Karpas-422 (cell line): ENCODE measurements at regions not wholly inside any gene's neighbourhood (a gene's known extent, or its start where the extent isn't known, plus 50 kb on each side); places are given as distances from the start of the nearest gene placed in this dataset.

ENCODE experiments used
- DNase-seq: peaks from one replicate; pipeline ENCODE4 v3.0.0-alpha.2; 2015
- H2AFZ ChIP-seq: fragments of 200-600 bp; sonication (generic); 2 replicates; pipeline ENCODE4 v1.6.1; 2014; ENCODE audit warnings: antibody characterized with exemption, low read length, mixed read lengths
- H3K27ac ChIP-seq: fragments of 200-600 bp; sonication (generic); 2 replicates; pipeline ENCODE4 v1.5.1; 2014; ENCODE audit warnings: mild to moderate bottlenecking, low read length, moderate library complexity
- H3K27me3 ChIP-seq: fragments of 200-600 bp; sonication (generic); 2 replicates; pipeline ENCODE4 v1.6.1; 2014; ENCODE audit warnings: low read length, mixed read lengths
- H3K36me3 ChIP-seq: fragments of 200-600 bp; sonication (generic); 2 replicates; pipeline ENCODE4 v1.6.1; 2014; ENCODE audit warnings: low read length, mixed read lengths; ENCODE audit not compliant: insufficient read depth
- H3K4me1 ChIP-seq: fragments of 200-600 bp; sonication (generic); 2 replicates; pipeline ENCODE4 v1.6.1; 2014; ENCODE audit warnings: mild to moderate bottlenecking, low read length, mixed read lengths
- H3K4me2 ChIP-seq: fragments of 200-600 bp; sonication (generic); 2 replicates; pipeline ENCODE4 v1.6.1; 2014; ENCODE audit warnings: low read length, low read depth, mild to moderate bottlenecking; ENCODE audit not compliant: poor library complexity, severe bottlenecking
- H3K4me3 ChIP-seq: fragments of 200-600 bp; sonication (generic); 2 replicates; pipeline ENCODE4 v1.5.1; 2014; ENCODE audit warnings: mild to moderate bottlenecking, antibody characterized with exemption, low read length, mixed read lengths
- H3K79me2 ChIP-seq: fragments of 200-600 bp; sonication (generic); 2 replicates; pipeline ENCODE4 v1.6.1; 2014; ENCODE audit warnings: mild to moderate bottlenecking, low read length, mixed read lengths
- H3K9ac ChIP-seq: fragments of 200-600 bp; sonication (generic); 2 replicates; pipeline ENCODE4 v1.6.0; 2014; ENCODE audit warnings: low read length
- H3K9me2 ChIP-seq: fragments of 200-600 bp; sonication (generic), shearing (Covaris generic); replicated peaks from 2 replicates; pipeline ENCODE4 v1.6.0; 2014; ENCODE audit warnings: mild to moderate bottlenecking, low read length, moderate library complexity; ENCODE audit not compliant: insufficient read depth
- H3K9me3 ChIP-seq: fragments of 300-700, 200-600 bp; sonication (generic); 2 replicates; pipeline ENCODE4 v1.6.1; 2014; ENCODE audit warnings: low read length, mixed read lengths
- H4K20me1 ChIP-seq: fragments of 200-600 bp; sonication (generic); 2 replicates; pipeline ENCODE4 v1.6.1; 2014; ENCODE audit warnings: mild to moderate bottlenecking, antibody characterized with exemption, low read length, low read depth; ENCODE audit not compliant: insufficient read depth

DNA sequence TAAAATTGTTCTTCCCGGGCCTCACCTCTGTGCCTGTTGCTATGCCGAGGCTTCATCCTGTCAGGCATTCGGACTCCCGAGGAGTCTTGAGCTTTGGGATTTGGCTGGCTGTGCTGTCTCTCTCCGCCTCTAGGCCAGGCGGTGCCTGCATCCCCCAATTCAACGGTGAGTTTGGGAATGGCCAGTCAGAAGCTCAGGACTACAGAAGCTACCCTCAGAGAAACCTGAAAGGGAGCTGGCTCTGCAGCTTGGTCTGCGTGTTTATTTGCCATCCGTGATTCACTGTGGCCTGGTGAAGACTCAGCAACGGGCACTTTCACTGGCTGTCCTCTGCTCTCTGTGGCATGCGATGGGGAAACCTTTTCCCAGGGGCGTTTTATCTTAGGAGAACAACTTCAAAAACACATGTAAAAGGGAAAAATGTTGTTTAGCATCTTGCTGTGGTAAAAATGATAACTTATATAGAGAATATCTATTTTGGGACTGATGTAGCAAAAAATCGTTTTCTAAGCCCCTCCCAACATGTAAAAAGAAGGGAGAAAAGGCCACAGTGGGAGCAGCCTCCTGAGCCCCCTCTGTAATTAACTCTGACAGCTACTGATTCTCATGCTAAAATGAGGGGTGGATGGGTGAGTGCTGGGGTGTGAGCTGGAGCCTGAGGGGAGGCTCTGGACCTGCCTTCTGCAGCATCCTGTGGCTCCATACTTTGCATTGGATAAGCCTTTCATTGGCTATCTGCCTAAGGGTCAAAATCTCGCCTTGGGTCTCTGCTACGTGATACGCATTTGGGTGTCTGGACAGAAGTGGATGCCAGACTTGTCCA is 103.4 kb upstream of the KLHL25 start:
- Histone ChIP-seq H3K9me3 (no peaks in the 10 kb centered on the region), H3K27ac (no peak overlapping the region), H3K27me3 (no peaks in the 10 kb centered on the region), H2AFZ (no peak overlapping the region), H4K20me1 (no peaks in the 10 kb centered on the region), H3K36me3 (no peaks in the 10 kb centered on the region), H3K4me3 (no peak overlapping the region), H3K4me2 (no peak overlapping the region), H3K79me2 (no peaks in the 10 kb centered on the region), H3K9ac (no peak overlapping the region), H3K4me1 (no peaks in the 10 kb centered on the region), H3K9me2 (no peaks in the 10 kb centered on the region)
- DNase-seq: no peak

DNA sequence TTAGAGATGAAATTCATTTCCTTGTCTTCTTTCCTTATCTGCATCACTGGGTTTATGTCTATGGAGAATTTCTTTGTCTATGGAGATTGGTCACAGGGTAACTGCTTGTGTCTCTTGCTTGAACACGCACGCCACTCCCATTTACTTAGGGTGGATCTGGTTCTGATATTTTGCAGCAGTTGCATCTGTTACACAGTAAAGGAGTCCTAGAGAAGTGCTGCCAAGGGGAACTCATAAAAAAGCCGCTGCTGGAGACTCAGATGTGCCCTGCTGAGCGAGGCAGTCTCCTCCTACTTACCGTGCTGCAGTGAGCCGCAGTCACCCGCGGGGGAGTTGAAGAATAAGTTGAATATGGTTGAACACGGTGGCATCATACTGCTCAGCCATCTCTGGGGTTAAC is 105.2 kb upstream of the KLHL25 start:
- Histone ChIP-seq H3K27me3 (no peaks in the 10 kb centered on the region), H3K9me3 (no peaks in the 10 kb centered on the region), H3K4me2 (no peak overlapping the region), H2AFZ (no peak overlapping the region), H3K79me2 (no peaks in the 10 kb centered on the region), H4K20me1 (no peaks in the 10 kb centered on the region), H3K4me1 (no peaks in the 10 kb centered on the region), H3K9ac (no peak overlapping the region), H3K9me2 (no peaks in the 10 kb centered on the region), H3K27ac (no peak overlapping the region), H3K4me3 (no peak overlapping the region), H3K36me3 (no peaks in the 10 kb centered on the region)
- DNase-seq: no peak

DNA sequence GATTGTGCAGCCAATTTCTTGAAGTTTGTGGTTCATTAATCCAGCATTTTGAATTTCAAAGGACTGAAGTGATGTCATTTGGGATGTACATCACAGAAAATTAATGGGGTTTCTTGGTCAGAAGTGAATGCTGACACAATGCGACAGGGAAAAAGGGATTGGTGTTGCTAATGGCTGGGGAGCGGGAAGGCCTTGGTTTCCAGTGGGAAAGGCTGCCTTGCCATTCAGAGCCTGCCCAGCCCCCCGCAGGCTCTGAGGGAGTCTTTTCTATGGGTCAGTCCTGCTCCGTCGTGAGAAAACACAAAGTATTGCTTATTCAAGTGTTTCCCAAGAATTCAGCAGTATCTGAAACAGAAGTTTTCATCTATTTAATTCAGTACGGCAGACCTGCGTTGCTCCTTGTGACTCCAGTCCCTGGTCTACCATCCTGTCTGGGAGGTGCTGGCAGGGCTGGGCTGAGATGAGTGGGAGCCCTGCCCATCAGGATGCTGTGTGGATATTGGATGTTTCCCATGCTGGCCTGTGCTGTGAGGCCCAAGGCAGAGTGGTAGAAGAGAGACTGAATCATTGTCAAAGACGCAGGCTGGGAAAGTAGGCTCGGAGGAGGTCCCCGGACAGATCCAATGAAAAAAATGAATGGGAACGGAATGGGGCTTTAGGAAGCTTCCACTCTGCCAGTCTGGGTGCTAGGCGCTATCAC is 111.2 kb upstream of the KLHL25 start:
- Histone ChIP-seq H3K4me2 (no peak overlapping the region), H3K4me1 (no peaks in the 10 kb centered on the region), H4K20me1 (no peaks in the 10 kb centered on the region), H3K9me2 (no peaks in the 10 kb centered on the region), H3K27me3 (no peaks in the 10 kb centered on the region), H3K27ac (no peak overlapping the region), H3K4me3 (no peak overlapping the region), H2AFZ (no peak overlapping the region), H3K36me3 (no peaks in the 10 kb centered on the region), H3K9ac (no peak overlapping the region), H3K9me3 (no peaks in the 10 kb centered on the region), H3K79me2 (no peaks in the 10 kb centered on the region)
- no peak for DNase-seq

DNA sequence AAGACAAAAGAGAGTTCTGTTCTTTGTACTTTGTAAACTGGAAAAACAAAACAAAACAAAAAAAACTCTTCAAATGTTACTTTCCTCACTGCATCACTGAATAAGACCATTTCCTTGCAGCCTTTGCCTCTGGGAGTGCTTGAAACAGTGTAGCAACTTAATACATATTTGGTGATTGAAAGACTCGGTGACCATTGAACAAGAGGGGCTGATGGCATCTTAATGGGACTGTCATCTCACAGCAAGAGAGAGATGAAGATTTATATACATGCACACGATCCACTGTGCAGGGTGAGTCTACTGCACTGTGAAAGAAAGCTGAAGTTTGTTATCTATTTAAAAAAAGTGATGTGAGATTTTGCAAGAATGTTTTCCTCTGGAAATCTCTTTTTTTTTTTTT is 111.9 kb upstream of the KLHL25 start:
- no peaks in the 10 kb centered on the region for H3K27me3 ChIP-seq
- H3K27ac ChIP-seq: no peak overlapping the region
- H2AFZ ChIP-seq: no peak overlapping the region
- no peaks in the 10 kb centered on the region for H3K36me3 ChIP-seq
- no peak overlapping the region for H3K4me3 ChIP-seq
- H3K4me1 ChIP-seq: no peaks in the 10 kb centered on the region
- no peaks in the 10 kb centered on the region for H3K9me2 ChIP-seq
- no peak overlapping the region for H3K9ac ChIP-seq
- no peak overlapping the region for H3K4me2 ChIP-seq
- DNase-seq: no peak
- no peaks in the 10 kb centered on the region for H3K9me3 ChIP-seq
- H4K20me1 ChIP-seq: no peaks in the 10 kb centered on the region
- H3K79me2 ChIP-seq: no peaks in the 10 kb centered on the region

DNA sequence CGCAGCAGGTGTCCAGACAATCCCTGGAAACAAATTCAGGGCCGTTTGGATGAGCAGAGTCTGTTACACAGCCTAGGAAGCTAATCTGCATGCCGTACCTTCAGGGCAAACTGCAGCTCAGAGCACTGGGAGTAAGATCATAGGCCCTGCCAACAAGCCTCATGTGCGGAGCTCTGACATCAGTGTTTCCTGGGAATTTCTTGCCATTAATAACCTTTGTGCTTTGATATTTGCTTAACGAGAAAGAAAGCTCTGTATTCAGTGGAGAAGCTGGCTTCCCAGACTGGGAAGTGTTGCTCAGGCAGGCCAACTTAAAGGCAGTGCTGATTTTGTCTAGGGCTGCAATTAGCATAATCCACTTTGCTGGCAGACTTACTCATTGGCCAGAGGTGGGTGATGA is 116.1 kb upstream of the KLHL25 start:
- Histone ChIP-seq H3K36me3 (no peaks in the 10 kb centered on the region), H3K4me1 (no peaks in the 10 kb centered on the region), H3K9me2 (no peaks in the 10 kb centered on the region), H3K27me3 (no peaks in the 10 kb centered on the region), H3K79me2 (no peaks in the 10 kb centered on the region), H3K9me3 (no peaks in the 10 kb centered on the region), H3K4me3 (no peak overlapping the region), H4K20me1 (no peaks in the 10 kb centered on the region), H2AFZ (no peak overlapping the region), H3K4me2 (no peak overlapping the region), H3K27ac (no peak overlapping the region), H3K9ac (no peak overlapping the region)
- no peak for DNase-seq

DNA sequence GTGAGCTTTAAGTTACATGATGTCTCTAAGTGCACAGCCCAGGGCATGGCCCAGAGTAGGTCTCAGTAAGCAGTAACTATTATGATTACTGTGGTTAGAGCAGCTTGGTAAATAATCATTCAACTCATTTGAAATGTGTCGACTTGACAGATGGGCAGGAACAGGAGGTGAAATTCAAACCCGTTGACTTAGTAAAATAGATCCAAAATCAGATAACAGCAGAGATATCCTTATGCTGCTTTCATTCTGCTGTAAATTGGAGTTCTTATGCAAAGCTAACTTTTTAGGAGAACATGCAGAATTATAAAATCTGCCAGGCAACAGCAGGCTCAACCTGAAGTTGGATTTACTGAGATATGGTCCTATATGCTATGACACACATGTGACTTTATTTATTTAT is 118.7 kb upstream of the KLHL25 start:
- Histone ChIP-seq H3K27me3 (no peaks in the 10 kb centered on the region), H3K9me2 (no peaks in the 10 kb centered on the region), H3K79me2 (no peaks in the 10 kb centered on the region), H3K9ac (no peak overlapping the region), H3K9me3 (no peaks in the 10 kb centered on the region), H3K36me3 (no peaks in the 10 kb centered on the region), H2AFZ (no peak overlapping the region), H3K4me3 (no peak overlapping the region), H3K4me1 (no peaks in the 10 kb centered on the region), H3K4me2 (no peak overlapping the region), H3K27ac (no peak overlapping the region), H4K20me1 (no peaks in the 10 kb centered on the region)
- no peak for DNase-seq

DNA sequence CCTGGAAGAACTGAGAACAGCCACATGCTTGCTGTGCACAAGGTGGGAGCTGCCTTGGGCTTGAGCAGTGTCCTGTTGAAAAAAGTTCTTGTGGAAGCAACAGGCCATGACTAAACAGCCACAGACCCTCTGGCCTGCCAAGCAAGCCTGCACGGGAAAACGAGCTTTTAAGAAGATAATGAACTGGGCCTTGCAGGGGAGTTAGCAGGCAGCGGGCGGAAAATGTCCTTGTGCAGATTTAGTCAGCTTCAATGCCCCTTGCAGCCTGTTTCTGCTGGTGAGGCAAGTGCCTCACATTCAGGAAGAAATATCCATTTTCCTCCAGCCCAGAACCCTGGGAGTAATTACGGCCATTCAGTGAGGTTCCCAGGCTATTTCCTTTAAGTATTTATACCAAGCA is 126.2 kb upstream of the KLHL25 start:
- H3K4me2 ChIP-seq: no peak overlapping the region
- H4K20me1 ChIP-seq: no peaks in the 10 kb centered on the region
- H3K27ac ChIP-seq: no peak overlapping the region
- H3K27me3 ChIP-seq: 0 out of 2 replicates have a peak, but pooled peaks cover 2% of the 10 kb centered on the region
- H3K79me2 ChIP-seq: no peaks in the 10 kb centered on the region
- H3K9me2 ChIP-seq: no peaks in the 10 kb centered on the region
- no peak for DNase-seq
- no peaks in the 10 kb centered on the region for H3K4me1 ChIP-seq
- H2AFZ ChIP-seq: no peak overlapping the region
- H3K9ac ChIP-seq: no peak overlapping the region
- H3K4me3 ChIP-seq: no peak overlapping the region
- no peaks in the 10 kb centered on the region for H3K36me3 ChIP-seq
- no peaks in the 10 kb centered on the region for H3K9me3 ChIP-seq

DNA sequence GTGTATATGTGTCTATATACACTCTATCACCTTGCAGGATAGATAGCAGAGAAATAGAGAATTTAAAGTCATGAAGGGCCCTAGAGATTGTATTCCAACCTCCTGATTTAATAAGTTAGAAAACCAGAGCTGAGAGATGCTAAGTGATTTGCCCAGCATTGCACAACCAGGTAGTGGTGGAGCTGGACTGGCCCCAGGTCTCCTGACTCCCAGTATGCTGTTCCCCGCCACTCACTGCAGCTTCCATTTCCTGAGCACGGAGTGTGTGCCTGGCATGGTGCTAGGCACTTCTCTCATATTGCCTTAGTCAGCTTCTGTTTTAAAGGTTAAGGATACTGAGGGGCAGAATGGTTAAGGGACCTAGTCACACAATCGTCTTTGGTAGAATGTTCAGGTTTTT is 129.4 kb upstream of the KLHL25 start:
- no peak overlapping the region for H3K9ac ChIP-seq
- H4K20me1 ChIP-seq: no peaks in the 10 kb centered on the region
- no peak overlapping the region for H2AFZ ChIP-seq
- 0 out of 2 replicates have a peak, but pooled peaks cover 2% of the 10 kb centered on the region for H3K27me3 ChIP-seq
- H3K4me3 ChIP-seq: no peak overlapping the region
- H3K27ac ChIP-seq: no peak overlapping the region
- DNase-seq: no peak
- H3K4me2 ChIP-seq: no peak overlapping the region
- H3K79me2 ChIP-seq: no peaks in the 10 kb centered on the region
- no peaks in the 10 kb centered on the region for H3K4me1 ChIP-seq
- no peaks in the 10 kb centered on the region for H3K9me2 ChIP-seq
- H3K9me3 ChIP-seq: no peaks in the 10 kb centered on the region
- no peaks in the 10 kb centered on the region for H3K36me3 ChIP-seq
